Suprapubic skin (tissue), 4 donors: ENCODE measurements at regions not wholly inside any gene's neighbourhood (a gene's known extent, or its start where the extent isn't known, plus 50 kb on each side); places are given as distances from the start of the nearest gene placed in this dataset.

ENCODE experiments used
- DNase-seq, 2 donors: peaks; one replicate each; pipeline ENCODE4 v3.0.0-alpha.2; 2019; ENCODE audit warnings: low spot score in 2 of 2
- H3K27ac ChIP-seq: fragments of 200-600 bp; sonication (generic); one replicate; pipeline ENCODE4 v1.5.1; 2019
- H3K27me3 ChIP-seq: fragments of 200-600 bp; sonication (generic); one replicate; pipeline ENCODE4 v1.5.1; 2019
- H3K36me3 ChIP-seq: fragments of 200-600 bp; sonication (generic); one replicate; pipeline ENCODE4 v1.5.1; 2019
- H3K4me1 ChIP-seq: fragments of 200-600 bp; sonication (generic); one replicate; pipeline ENCODE4 v1.5.1; 2019
- H3K4me3 ChIP-seq: fragments of 200-600 bp; sonication (generic); one replicate; pipeline ENCODE4 v1.5.1; 2019; ENCODE audit warnings: mild to moderate bottlenecking
- H3K9me3 ChIP-seq: fragments of 200-600 bp; sonication (generic); one replicate; pipeline ENCODE4 v1.5.1; 2019
- CTCF ChIP-seq, 2 donors: fragments of 200-600 bp in 1 of 2; fragments of 450-650 bp in 1 of 2; sonication (generic) in 1 of 2; IDR thresholded peaks; one replicate each; pipeline ENCODE4 v1.5.1; 2016 to 2019; ENCODE audit warnings: antibody characterized with exemption in 2 of 2, mild to moderate bottlenecking in 1 of 2, moderate library complexity in 1 of 2
- EP300 ChIP-seq: sonication (generic); formaldehyde crosslinking; IDR thresholded peaks from one replicate; pipeline ENCODE4 v1.6.1; 2017; ENCODE audit warnings: antibody characterized with exemption
- POLR2A ChIP-seq, 2 donors: fragments of 450-650 bp; IDR thresholded peaks; one replicate each; pipeline ENCODE4 v1.6.1; 2017; ENCODE audit warnings: antibody characterized with exemption in 2 of 2, mild to moderate bottlenecking in 2 of 2, moderate library complexity in 2 of 2
- POLR2AphosphoS5 ChIP-seq, 3 donors: sonication (generic); formaldehyde crosslinking; IDR thresholded peaks; one replicate each; pipeline ENCODE4 v1.6.1; 2017; ENCODE audit warnings: antibody characterized with exemption in 3 of 3
- WGBS: methylation state at CpG from one replicate; pipeline ENCODE4 v1.1.5; 2018; 5-methylcytosine and 5-hydroxymethylcytosine counted together

GRCh38 chr3:154515921-154516320, 85.9 kb upstream of the GPR149 start:
- no peak overlapping the region for H3K4me3 ChIP-seq
- no peaks in the 10 kb centered on the region for H3K36me3 ChIP-seq
- no peaks in the 10 kb centered on the region for H3K27me3 ChIP-seq
- DNase-seq: no peak
- no peaks in the 10 kb centered on the region for H3K9me3 ChIP-seq
- H3K27ac ChIP-seq: no peak overlapping the region
- 77% methylated on average over 1 of the region's 1 CpG for WGBS
- no peaks in the 10 kb centered on the region for H3K4me1 ChIP-seq
- no peak for TF ChIP-seq POLR2AphosphoS5 (IDR thresholded peaks at IDR 0.05)
- no peak for TF ChIP-seq CTCF (IDR thresholded peaks at IDR 0.05)
- TF ChIP-seq POLR2A (IDR thresholded peaks at IDR 0.05): no peak
- TF ChIP-seq EP300: no peak

- no peaks in the 10 kb centered on the region for H3K27me3 ChIP-seq
- DNase-seq: no peak
- H3K36me3 ChIP-seq: no peaks in the 10 kb centered on the region
- TF ChIP-seq CTCF (IDR thresholded peaks at IDR 0.05): no peak
- no peak for TF ChIP-seq EP300
- no peak for TF ChIP-seq POLR2AphosphoS5 (IDR thresholded peaks at IDR 0.05)
- TF ChIP-seq POLR2A (IDR thresholded peaks at IDR 0.05): no peak
- H3K4me3 ChIP-seq: no peak overlapping the region
- no peak overlapping the region for H3K27ac ChIP-seq
- H3K9me3 ChIP-seq: no peaks in the 10 kb centered on the region
- no peaks in the 10 kb centered on the region for H3K4me1 ChIP-seq
- 90% methylated on average over 2 of the region's 2 CpGs for WGBS
Measured at GRCh38 chr3:154510780-154511179, 80.8 kb upstream of the GPR149 start.

- Histone ChIP-seq H3K4me1 (no peaks in the 10 kb centered on the region), H3K9me3 (no peaks in the 10 kb centered on the region), H3K36me3 (no peaks in the 10 kb centered on the region), H3K27me3 (no peaks in the 10 kb centered on the region), H3K4me3 (no peak overlapping the region), H3K27ac (no peak overlapping the region)
- WGBS: 87% methylated on average over 2 of the region's 2 CpGs
- DNase-seq: no peak
- TF ChIP-seq CTCF (IDR thresholded peaks at IDR 0.05) (no peak), EP300 (no peak), POLR2AphosphoS5 (IDR thresholded peaks at IDR 0.05) (no peak), POLR2A (IDR thresholded peaks at IDR 0.05) (no peak)
Measured at GRCh38 chr3:154507727-154508126, 77.7 kb upstream of the GPR149 start.

- Histone ChIP-seq H3K27ac (no peak overlapping the region), H3K9me3 (peaks cover 4% of the 10 kb centered on the region), H3K4me3 (no peak overlapping the region), H3K27me3 (no peaks in the 10 kb centered on the region), H3K4me1 (no peaks in the 10 kb centered on the region), H3K36me3 (no peaks in the 10 kb centered on the region)
- no peak for TF ChIP-seq POLR2A (IDR thresholded peaks at IDR 0.05)
- no peak for TF ChIP-seq POLR2AphosphoS5 (IDR thresholded peaks at IDR 0.05)
- TF ChIP-seq EP300: no peak
- no peak for TF ChIP-seq CTCF (IDR thresholded peaks at IDR 0.05)
- 63% methylated on average over 2 of the region's 2 CpGs for WGBS
- no peak for DNase-seq
Measured at GRCh38 chr3:154496978-154497377, 67.0 kb upstream of the GPR149 start.

- 90% methylated on average over 2 of the region's 2 CpGs for WGBS
- DNase-seq: no peak
Measured at GRCh38 chr3:154496540-154496939, 66.5 kb upstream of the GPR149 start.

More at GRCh38 chr3:154496540-154496939, 66.5 kb upstream of the GPR149 start:
- Histone ChIP-seq H3K27ac (no peak overlapping the region), H3K4me1 (no peaks in the 10 kb centered on the region), H3K4me3 (no peak overlapping the region), H3K9me3 (peaks cover 4% of the 10 kb centered on the region), H3K36me3 (no peaks in the 10 kb centered on the region), H3K27me3 (no peaks in the 10 kb centered on the region)
- TF ChIP-seq POLR2A (IDR thresholded peaks at IDR 0.05) (no peak), CTCF (IDR thresholded peaks at IDR 0.05) (no peak), EP300 (no peak), POLR2AphosphoS5 (IDR thresholded peaks at IDR 0.05) (no peak)
